ENCODE measurements at regions not wholly inside any gene's neighbourhood (a gene's known extent, or its start where the extent isn't known, plus 50 kb on each side); places are given as distances from the start of the nearest gene placed in this dataset.
A peak's percentile ranks its signal among the peaks of the same experiment; 100 is the strongest.

GRCh38 chr2:221931251-221931991 lies 359.3 kb upstream of the EPHA4 start:
- no peaks in the 10 kb centered on the region for H3K4me1 ChIP-seq (ENCODE audit: insufficient read depth, low read length)
- POLR2A ChIA-PET, result no interaction called here

GRCh38 chr2:221929259-221929658 lies 357.2 kb upstream of the EPHA4 start:
- Histone ChIP-seq H3K27me3 (ENCODE audit: control insufficient read depth in 1 of 2, insufficient read depth in 2 of 2, low read length in 2 of 2) (no peaks in the 10 kb centered on the region), H2AFZ (ENCODE audit: low read length) (no peak overlapping the region), H3K9me3 (ENCODE audit: low read length) (no peaks in the 10 kb centered on the region), H3K4me2 (ENCODE audit: low read depth, low read length) (no peak overlapping the region), H3K79me2 (ENCODE audit: insufficient read depth, low read length) (no peaks in the 10 kb centered on the region), H3K9ac (ENCODE audit: insufficient read depth, low read depth, low read length) (no peak overlapping the region), H3K4me3 (replicated peaks in 1 of 3; ENCODE audit: insufficient read depth in 1 of 3, low read depth in 2 of 3, low read length in 3 of 3) (no peak overlapping the region), H3K4me1 (ENCODE audit: insufficient read depth, low read length) (no peaks in the 10 kb centered on the region), H3K36me3 (replicated peaks in 1 of 2; ENCODE audit: control insufficient read depth in 1 of 2, insufficient read depth in 2 of 2, low read length in 2 of 2) (no peaks in the 10 kb centered on the region), H4K20me1 (ENCODE audit: insufficient read depth, low read length) (no peaks in the 10 kb centered on the region), H3K27ac (ENCODE audit: extremely low read length, insufficient read depth, low read length) (no peak overlapping the region)
- no TSS peak for BruUV-seq (replicated peaks)
- intact Hi-C loops (cut with micrococcal nuclease; ENCODE audit: unreplicated experiment), result no loop called here
- FAIRE-seq (no peak), ATAC-seq (no peak), DNase-seq (ENCODE audit: low spot score) (no peak)
- 2% methylated on average over 1 of the region's 1 CpG for WGBS (ENCODE audit: low lambda C conversion rate)
- TF ChIP-seq GPN1 (CRISPR knock-in tag; IDR thresholded peaks at IDR 0.05; ENCODE audit: borderline replicate concordance) (no peak), RXRB (CRISPR knock-in tag; IDR thresholded peaks at IDR 0.05; ENCODE audit: borderline replicate concordance) (no peak), ZBED4 (CRISPR knock-in tag; IDR thresholded peaks at IDR 0.05; ENCODE audit: borderline replicate concordance) (no peak), FOXP4 (CRISPR knock-in tag; IDR thresholded peaks at IDR 0.05) (no peak), XBP1 (CRISPR knock-in tag; IDR thresholded peaks at IDR 0.05) (no peak), KLF13 (CRISPR knock-in tag; IDR thresholded peaks at IDR 0.05) (no peak)
- in situ Hi-C loops (cut with HindIII; ENCODE audit: extremely low pct_ligation_motif_present, low pct_unique_long_range_greater_than_20kb), result no loop called here
- ChIA-PET POLR2A (no interaction called here), CTCF (ENCODE audit: low intra/inter-chr PET ratio, low total read pairs) (no interaction called here)

More at GRCh38 chr2:221931251-221931991, 359.3 kb upstream of the EPHA4 start:
- FAIRE-seq (no peak), DNase-seq (ENCODE audit: low spot score) (no peak), ATAC-seq (no peak)
- H3K9me3 ChIP-seq (ENCODE audit: low read length), result no peaks in the 10 kb centered on the region
- in situ Hi-C loops (cut with HindIII; ENCODE audit: extremely low pct_ligation_motif_present, low pct_unique_long_range_greater_than_20kb), result no loop called here
- BruUV-seq (replicated peaks), result no TSS peak
- H3K27me3 ChIP-seq (ENCODE audit: control insufficient read depth in 1 of 2, insufficient read depth in 2 of 2, low read length in 2 of 2), result no peaks in the 10 kb centered on the region
- CTCF ChIA-PET (ENCODE audit: low intra/inter-chr PET ratio, low total read pairs), result no interaction called here
- intact Hi-C loops (cut with micrococcal nuclease; ENCODE audit: unreplicated experiment), result no loop called here
- H2AFZ ChIP-seq (ENCODE audit: low read length), result no peak overlapping the region
- TF ChIP-seq MAFF (IDR thresholded peaks at IDR 0.05; ENCODE audit: low read depth, low read length), result 0 out of 2 replicates have a peak, but pooled peaks have one; percentile 17
- peak; percentile 53 to 77 for TF ChIP-seq MAFK (conservative IDR thresholded peaks at IDR 0.05 in 1 of 2, IDR thresholded peaks at IDR 0.05 in 1 of 2; ENCODE audit: low read length in 2 of 2)
- no peak for TF ChIP-seq TCF7L2 (IDR thresholded peaks at IDR 0.05; ENCODE audit: low read depth, low read length)
- TF ChIP-seq ZFP82 (CRISPR knock-in tag; IDR thresholded peaks at IDR 0.05; ENCODE audit: borderline replicate concordance), result no peak
- no peaks in the 10 kb centered on the region for H4K20me1 ChIP-seq (ENCODE audit: insufficient read depth, low read length)
- no peak overlapping the region for H3K4me2 ChIP-seq (ENCODE audit: low read depth, low read length)
- H3K4me3 ChIP-seq (replicated peaks in 1 of 3; ENCODE audit: insufficient read depth in 1 of 3, low read depth in 2 of 3, low read length in 3 of 3), result no peak overlapping the region
- H3K27ac ChIP-seq (ENCODE audit: extremely low read length, insufficient read depth, low read length), result no peak overlapping the region
- H3K9ac ChIP-seq (ENCODE audit: insufficient read depth, low read depth, low read length), result no peak overlapping the region
- H3K79me2 ChIP-seq (ENCODE audit: insufficient read depth, low read length), result no peaks in the 10 kb centered on the region
- WGBS (ENCODE audit: low lambda C conversion rate), result 16% methylated on average over 6 of the region's 6 CpGs
- H3K36me3 ChIP-seq (replicated peaks in 1 of 2; ENCODE audit: control insufficient read depth in 1 of 2, insufficient read depth in 2 of 2, low read length in 2 of 2), result no peaks in the 10 kb centered on the region

All from HepG2 (cell line).